HPDE6-E6E7 (cell line): ENCODE measurements at regions not wholly inside any gene's neighbourhood (a gene's known extent, or its start where the extent isn't known, plus 50 kb on each side); places are given as distances from the start of the nearest gene placed in this dataset.
"Not testable (repeated sequence)": the region's sequence is repeated elsewhere in the genome, so short reads cannot be mapped to it uniquely, and the experiment has no call there.

Experiments
- DNase-seq: peaks from one replicate; pipeline ENCODE4 v3.0.0; 2011; ENCODE audit warnings: missing footprints; ENCODE audit errors: extremely low spot score

DNA sequence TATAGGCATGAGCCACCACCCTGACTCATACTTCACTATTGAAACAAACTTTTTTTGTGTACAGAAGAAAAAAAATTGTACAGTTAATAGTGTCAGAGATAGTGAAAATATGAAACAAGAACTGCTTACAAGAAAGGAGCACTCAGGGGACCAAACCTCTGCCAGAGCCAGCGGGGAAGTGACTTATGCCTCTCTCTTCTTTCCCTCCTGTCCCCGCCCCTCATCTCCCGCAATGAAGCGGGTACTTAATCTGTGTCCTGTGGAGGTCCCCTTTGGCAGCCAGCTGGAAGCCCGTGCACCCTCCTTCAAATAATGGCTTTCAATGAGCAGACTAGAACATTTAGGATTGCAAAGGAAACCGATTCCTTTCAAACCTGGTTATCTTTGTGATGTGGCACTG is 51.5 kb downstream of the PPIAL4A start:
- not testable (repeated sequence) for DNase-seq

- not testable (repeated sequence) for DNase-seq
Observed at GRCh38 chr1:120941836-120942217, 52.3 kb downstream of the PPIAL4A start.

GRCh38 chr1:120942218-120942944 is 52.8 kb downstream of the PPIAL4A start:
- peak; percentile 23 for DNase-seq

DNA sequence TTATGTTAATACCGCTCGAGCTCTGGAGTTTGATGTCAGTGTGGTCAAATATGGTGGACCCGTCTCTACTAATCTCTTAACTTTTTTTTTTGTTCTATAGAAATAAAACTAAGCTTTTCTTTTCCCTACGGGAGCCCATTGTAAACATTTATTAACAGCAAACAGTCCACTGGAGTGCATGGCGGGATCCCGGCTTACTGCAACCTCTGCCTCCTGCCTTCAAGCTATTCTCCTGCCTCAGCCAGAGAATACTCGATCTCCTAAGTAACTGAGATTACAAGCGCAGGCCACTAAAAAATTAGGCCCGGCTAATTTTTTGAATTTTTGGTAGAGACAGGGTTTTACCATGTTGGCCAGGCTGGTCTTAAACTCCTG is 53.4 kb downstream of the PPIAL4A start:
- not testable (repeated sequence) for DNase-seq

- DNase-seq = not testable (repeated sequence)
Observed at GRCh38 chr1:120944691-120945090, 55.1 kb downstream of the PPIAL4A start.

GRCh38 chr1:120945122-120945521 is 55.6 kb downstream of the PPIAL4A start:
- not testable (repeated sequence) for DNase-seq

DNA sequence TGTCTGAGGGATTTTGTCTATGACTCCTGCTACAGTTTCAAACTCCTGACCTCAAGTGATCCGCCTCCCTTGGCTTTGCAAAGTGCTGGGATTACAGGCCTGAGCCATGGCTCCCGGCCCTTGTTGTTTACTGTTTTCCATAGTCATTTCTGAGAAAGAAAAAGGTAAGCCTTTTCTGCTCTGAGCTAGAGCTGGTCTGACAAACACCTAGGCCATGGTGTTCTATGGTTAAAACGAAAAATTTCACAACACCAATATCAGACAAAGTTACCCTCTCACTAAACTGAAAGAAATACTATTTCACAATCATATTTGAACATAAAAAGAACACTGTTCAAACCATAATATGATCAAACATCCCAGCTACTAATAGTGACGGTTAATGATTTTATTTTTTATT is 57.5 kb downstream of the PPIAL4A start:
- DNase-seq = not testable (repeated sequence)

GRCh38 chr1:120949724-120950123 is 60.2 kb downstream of the PPIAL4A start:
- DNase-seq = not testable (repeated sequence)

DNA sequence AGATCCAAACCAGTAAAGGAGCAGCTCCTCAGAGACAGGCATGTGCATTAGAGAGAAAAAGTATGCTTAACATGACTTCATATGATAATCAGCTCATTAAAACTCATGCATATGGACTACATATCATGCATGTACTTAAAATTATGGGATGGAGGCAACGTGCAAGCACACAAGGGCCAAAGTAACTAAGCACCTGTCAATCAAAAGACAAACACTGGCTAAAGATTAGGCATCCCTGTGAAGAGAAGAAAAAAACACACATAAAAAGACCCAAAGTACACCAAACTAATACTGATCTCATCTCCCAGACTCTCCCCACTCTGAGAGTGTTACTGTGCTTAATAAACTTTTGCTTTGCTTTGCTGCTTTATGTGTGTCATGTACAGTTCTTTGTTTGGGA is 61.1 kb downstream of the PPIAL4A start:
- DNase-seq = not testable (repeated sequence)

DNA sequence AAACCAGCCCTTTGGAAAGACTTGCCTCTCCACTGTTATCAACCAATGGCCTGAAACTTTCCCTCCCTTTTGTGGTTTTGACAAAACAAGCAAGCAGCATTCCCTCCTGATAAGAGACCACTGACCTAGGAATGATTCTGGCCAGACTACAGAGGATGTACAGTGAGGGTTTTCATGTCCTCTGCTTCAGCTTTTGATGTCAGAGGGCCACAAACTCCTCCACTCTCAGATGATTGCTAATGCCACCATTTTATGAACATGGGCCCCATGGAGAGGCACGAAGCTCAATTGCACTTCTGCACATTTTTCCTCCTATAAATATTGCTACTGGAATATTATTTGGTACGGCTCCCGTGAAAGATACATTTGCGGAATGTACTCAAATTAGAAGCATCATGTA is 61.5 kb downstream of the PPIAL4A start:
- DNase-seq = not testable (repeated sequence)

GRCh38 chr1:120952207-120952870 is 62.8 kb downstream of the PPIAL4A start:
- not testable (repeated sequence) for DNase-seq

DNA sequence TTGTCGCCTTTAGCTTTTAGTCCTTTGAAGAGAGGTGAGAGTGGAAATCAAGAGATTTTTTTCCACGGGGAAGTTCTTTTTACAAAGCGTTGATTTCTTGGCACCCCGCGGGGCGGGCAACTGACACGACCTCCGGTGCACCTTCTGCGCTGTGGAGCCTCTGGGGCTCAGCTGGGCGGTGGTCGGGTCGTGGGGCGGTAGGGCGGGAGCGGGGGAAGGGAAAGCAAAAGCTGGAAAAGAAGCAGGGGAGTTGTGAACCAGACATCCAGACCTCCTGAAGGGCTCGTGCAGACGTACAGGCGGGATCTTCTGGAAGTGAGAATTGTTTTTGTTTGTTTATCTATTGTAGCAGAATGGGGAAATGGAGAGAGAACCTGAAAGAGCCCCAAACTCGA is 63.3 kb downstream of the PPIAL4A start:
- DNase-seq = not testable (repeated sequence)

DNA sequence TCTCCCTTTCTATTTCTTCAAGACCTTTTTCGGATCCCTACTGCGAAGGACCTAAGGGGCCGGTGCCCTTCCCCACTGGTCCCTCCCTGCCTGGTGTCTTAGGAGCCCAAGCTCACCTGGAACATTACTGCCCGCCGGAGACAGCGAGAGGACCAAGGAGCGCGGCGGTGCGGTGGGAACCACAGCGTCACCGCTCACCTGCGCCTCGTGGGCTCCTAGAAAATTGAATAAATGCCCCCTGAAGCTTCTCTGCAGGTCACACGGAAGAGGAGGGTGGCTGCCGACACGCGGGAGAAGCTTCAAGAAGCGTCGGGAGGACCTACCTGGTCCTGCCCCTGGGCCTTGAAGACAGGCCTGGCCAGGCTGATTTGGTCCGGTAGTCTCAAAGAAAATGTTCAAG is 65.2 kb downstream of the PPIAL4A start:
- DNase-seq = no peak

GRCh38 chr1:120955961-120956360 is 66.4 kb downstream of the PPIAL4A start:
- DNase-seq = not testable (repeated sequence)

GRCh38 chr1:120966018-120966417 is 76.4 kb downstream of the PPIAL4A start:
- DNase-seq = not testable (repeated sequence)

DNA sequence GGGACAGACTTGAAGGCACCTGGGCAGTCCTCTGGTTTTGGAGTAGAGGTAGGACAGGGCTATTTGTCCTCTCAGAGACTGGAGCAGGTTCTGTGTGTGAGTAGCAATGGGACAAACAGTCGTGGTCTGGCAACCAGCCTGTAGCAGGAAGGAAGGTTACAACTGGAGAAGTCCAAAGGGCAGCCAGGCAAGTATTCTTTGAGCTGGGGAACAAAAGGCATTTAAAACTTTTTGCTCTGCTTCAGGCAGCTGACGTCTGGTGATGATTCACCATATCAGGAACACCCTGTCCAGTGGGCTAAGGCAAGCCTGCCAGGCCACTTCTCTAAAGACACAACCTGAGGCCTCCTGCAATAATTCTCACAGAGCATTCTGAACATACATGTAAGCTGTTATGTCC is 83.3 kb downstream of the PPIAL4A start:
- DNase-seq = not testable (repeated sequence)

DNA sequence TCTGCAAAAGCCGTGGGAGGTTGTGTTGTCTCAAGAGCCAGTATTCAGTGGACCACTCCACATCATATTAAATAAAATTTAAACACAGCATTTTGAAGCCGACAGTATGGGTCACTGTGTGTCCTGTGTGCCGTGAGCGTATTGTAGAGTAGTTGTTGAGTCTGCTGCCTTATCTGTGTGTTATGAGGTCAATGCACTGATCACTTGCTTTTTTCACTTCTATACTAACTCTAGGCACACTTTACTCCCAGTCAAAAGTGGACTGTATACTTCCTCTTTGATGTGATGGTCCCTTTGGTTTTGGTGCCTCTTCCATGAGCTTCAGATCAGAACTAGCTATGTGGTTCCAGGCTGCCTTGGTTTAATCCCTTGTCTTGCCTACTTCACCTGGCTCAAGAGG is 84.3 kb downstream of the PPIAL4A start:
- DNase-seq = not testable (repeated sequence)

DNA sequence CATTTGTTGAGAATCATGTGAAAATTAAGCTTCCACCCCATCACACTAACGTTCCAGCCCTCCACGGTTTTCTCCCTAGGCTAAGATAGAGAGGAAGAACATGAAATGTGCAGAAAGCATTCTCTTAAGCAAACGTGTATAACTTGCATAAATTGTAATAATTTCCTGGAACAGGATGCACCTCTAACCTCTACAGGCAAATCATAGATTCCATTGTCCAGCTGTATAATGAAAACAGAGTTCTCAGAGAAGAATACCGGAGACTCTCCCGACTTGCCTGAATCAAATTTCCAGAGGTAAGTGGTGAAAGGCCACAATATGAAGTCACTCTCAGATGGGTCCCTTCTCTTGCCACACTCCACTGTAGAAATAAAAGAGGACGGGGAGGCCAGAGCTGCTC is 87.7 kb downstream of the PPIAL4A start:
- DNase-seq = not testable (repeated sequence)

GRCh38 chr1:120981489-120982094 is 92.0 kb downstream of the PPIAL4A start:
- DNase-seq = not testable (repeated sequence)

DNA sequence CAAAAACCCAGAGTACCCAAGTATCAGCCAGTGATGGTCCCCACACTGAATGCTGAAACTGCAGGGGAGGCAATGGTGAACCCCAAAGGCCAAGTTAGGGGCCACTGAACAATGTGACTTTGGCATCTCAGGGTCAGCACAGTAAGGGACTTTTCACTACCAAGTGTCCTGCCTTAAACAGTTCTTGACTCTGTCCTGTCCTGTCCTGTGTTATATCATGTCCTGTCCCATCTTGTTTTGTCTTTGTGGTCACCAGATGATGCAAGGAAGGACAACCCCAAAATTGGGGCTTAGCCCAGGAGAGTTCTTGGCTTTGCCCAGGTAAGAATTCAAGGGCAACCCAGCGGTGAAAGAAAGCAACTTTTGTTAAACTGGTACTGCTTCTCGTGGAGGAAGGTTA is 105.0 kb downstream of the PPIAL4A start:
- not testable (repeated sequence) for DNase-seq

DNA sequence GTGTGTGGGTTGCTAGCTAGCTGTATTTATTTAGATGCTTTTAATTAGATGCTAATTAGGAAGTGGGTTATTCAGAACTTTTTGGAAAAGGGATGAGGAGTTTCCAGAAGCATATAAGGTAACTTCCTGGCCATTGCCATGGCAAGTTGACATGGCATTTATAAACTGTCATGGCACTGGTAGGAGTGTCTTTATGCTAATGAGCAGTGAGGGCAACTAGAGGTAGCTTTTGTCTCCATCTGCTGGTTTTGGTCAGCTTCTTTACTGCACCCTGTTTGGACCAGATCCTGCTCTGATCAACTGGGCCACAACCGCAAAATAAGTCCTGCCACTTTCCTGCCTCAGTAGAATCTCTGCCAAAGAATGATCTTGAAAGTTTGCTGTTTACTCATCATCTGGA is 105.5 kb downstream of the PPIAL4A start:
- not testable (repeated sequence) for DNase-seq

- not testable (repeated sequence) for DNase-seq
Observed at GRCh38 chr1:121001090-121001726, 111.6 kb downstream of the PPIAL4A start.
